HEK293 (cell line): ENCODE measurements at regions not wholly inside any gene's neighbourhood (a gene's known extent, or its start where the extent isn't known, plus 50 kb on each side); places are given as distances from the start of the nearest gene placed in this dataset.

Experiments used
- CTCF ChIP-seq: fragments of 450-650 bp; formaldehyde crosslinking; IDR thresholded peaks from 2 replicates; pipeline ENCODE4 v1.5.1; 2016; ENCODE audit warnings: missing biosample characterization, missing genetic modification characterization
- MYNN ChIP-seq: fragments of 450-650 bp; formaldehyde crosslinking; IDR thresholded peaks from 2 replicates; pipeline ENCODE4 v1.5.1; 2016; ENCODE audit warnings: missing biosample characterization, missing genetic modification characterization, borderline replicate concordance
- REST ChIP-seq: fragments of 450-650 bp; formaldehyde crosslinking; IDR thresholded peaks from 2 replicates; pipeline ENCODE4 v1.5.1; 2016; ENCODE audit warnings: missing biosample characterization, missing genetic modification characterization
- ZFHX2 ChIP-seq: fragments of 450-650 bp; formaldehyde crosslinking; conservative IDR thresholded peaks from 2 replicates; pipeline ENCODE4 v1.5.1; 2016; ENCODE audit warnings: missing biosample characterization, missing genetic modification characterization
- ZNF112 ChIP-seq: fragments of 450-650 bp; formaldehyde crosslinking; IDR thresholded peaks from 2 replicates; pipeline ENCODE4 v1.5.0; 2017; ENCODE audit warnings: missing biosample characterization, missing genetic modification characterization
- ZNF114 ChIP-seq: fragments of 450-650 bp; formaldehyde crosslinking; IDR thresholded peaks from 2 replicates; pipeline ENCODE4 v1.5.0; 2017; ENCODE audit warnings: missing biosample characterization, missing genetic modification characterization
- ZNF121 ChIP-seq: fragments of 450-650 bp; formaldehyde crosslinking; IDR thresholded peaks from 2 replicates; pipeline ENCODE4 v1.5.1; 2016; ENCODE audit warnings: missing biosample characterization, missing genetic modification characterization
- ZNF138 ChIP-seq: fragments of 450-650 bp; formaldehyde crosslinking; IDR thresholded peaks from 2 replicates; pipeline ENCODE4 v1.5.1; 2016; ENCODE audit warnings: missing biosample characterization, missing genetic modification characterization, borderline replicate concordance
- ZNF155 ChIP-seq: fragments of 450-650 bp; formaldehyde crosslinking; IDR thresholded peaks from 2 replicates; pipeline ENCODE4 v1.5.1; 2016; ENCODE audit warnings: missing biosample characterization, missing genetic modification characterization
- ZNF560 ChIP-seq: fragments of 450-650 bp; formaldehyde crosslinking; IDR thresholded peaks from 2 replicates; pipeline ENCODE4 v1.5.1; 2017; ENCODE audit warnings: missing biosample characterization, missing genetic modification characterization, borderline replicate concordance
- ZNF660 ChIP-seq: fragments of 450-650 bp; IDR thresholded peaks from 2 replicates; pipeline ENCODE4 v1.5.1; 2018; ENCODE audit warnings: missing biosample characterization, mild to moderate bottlenecking, missing genetic modification characterization

DNA sequence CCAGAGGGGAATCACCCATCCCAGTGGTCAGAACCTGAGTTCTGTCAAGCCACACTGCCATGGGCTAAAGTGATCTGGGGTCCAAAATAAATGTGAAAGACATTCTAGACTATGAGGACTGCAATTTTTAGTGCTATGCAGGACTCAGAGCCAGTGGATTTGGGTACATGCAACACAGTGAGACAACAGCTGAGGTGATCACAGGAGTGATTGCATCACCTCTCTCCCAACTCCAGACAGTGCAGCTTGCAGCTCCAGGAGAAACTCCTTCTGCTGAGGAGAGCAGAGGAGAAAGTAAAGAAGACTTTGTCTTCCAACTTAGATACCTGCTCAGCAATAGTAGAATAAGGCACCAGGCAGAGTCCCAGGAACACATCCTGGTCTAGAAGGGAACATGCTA lies 682.0 kb upstream of the POT1 start:
- TF ChIP-seq ZNF114 (tag by site-specific recombination) (no peak), CTCF (tag by site-specific recombination) (no peak), ZNF660 (tag by site-specific recombination) (no peak), ZNF138 (tag by site-specific recombination) (no peak), ZNF155 (no peak), ZNF112 (tag by site-specific recombination) (no peak), ZFHX2 (tag by site-specific recombination) (no peak), MYNN (tag by site-specific recombination) (no peak), REST (no peak), ZNF121 (tag by site-specific recombination) (no peak), ZNF560 (tag by site-specific recombination) (no peak)
